Activated naive CD4-positive, alpha-beta T cell treated with anti-CD3 and anti-CD28 coated beads for 36 hours (primary cell): ENCODE measurements at regions not wholly inside any gene's neighbourhood (a gene's known extent, or its start where the extent isn't known, plus 50 kb on each side); places are given as distances from the start of the nearest gene placed in this dataset.
A peak's percentile ranks its signal among the peaks of the same experiment; 100 is the strongest.

Experiments used
- CTCF ChIA-PET: fragments of 350-600 bp; sonication (Branson Sonifier 250); formaldehyde crosslinking; loops from one replicate; lab custom pipeline; 2021; ENCODE audit warnings: antibody characterized with exemption; lab: Charles Lee
- DNase-seq: peaks from one replicate; pipeline ENCODE4 v3.0.0-alpha.2; 2020
- H3K27ac Mint-ChIP-seq: one replicate; pipeline ENCODE4 v1.8.0; 2021; ENCODE audit warnings: mild to moderate bottlenecking, mixed read lengths
- H3K27me3 Mint-ChIP-seq: one replicate; pipeline ENCODE4 v1.8.0; 2021; ENCODE audit warnings: low read depth, mixed read lengths
- H3K36me3 Mint-ChIP-seq: one replicate; pipeline ENCODE4 v1.8.0; 2021; ENCODE audit warnings: low read depth, mixed read lengths
- H3K4me1 Mint-ChIP-seq: one replicate; pipeline ENCODE4 v1.8.0; 2021; ENCODE audit warnings: low read depth, mixed read lengths
- H3K4me3 Mint-ChIP-seq: one replicate; pipeline ENCODE4 v1.8.0; 2021; ENCODE audit warnings: mild to moderate bottlenecking, moderate library complexity, mixed read lengths
- H3K9me3 Mint-ChIP-seq: one replicate; pipeline ENCODE4 v1.8.0; 2021; ENCODE audit warnings: mixed read lengths
- intact Hi-C: fragments of 100-400 bp; cut with micrococcal nuclease; formaldehyde crosslinking; loops from one replicate; pipeline ENCODE4 v1.15.1; 2023

GRCh38 chr14:58813745-58814144 is 176.0 kb downstream of the DACT1 start:
- intact Hi-C loops = no loop called here
- Mint-ChIP-seq H3K27ac (no peak overlapping the region), H3K4me1 (peaks cover 4% of the 10 kb centered on the region), H3K27me3 (no peaks in the 10 kb centered on the region), H3K9me3 (peaks cover 3% of the 10 kb centered on the region), H3K36me3 (no peaks in the 10 kb centered on the region), H3K4me3 (no peak overlapping the region)
- DNase-seq = no peak
- CTCF ChIA-PET = interaction anchor here (0.7 kb wide), 1 partner anchor 170 kb away, joined by 4 read pairs; no protein-coding TSS in a partner anchor

DNA sequence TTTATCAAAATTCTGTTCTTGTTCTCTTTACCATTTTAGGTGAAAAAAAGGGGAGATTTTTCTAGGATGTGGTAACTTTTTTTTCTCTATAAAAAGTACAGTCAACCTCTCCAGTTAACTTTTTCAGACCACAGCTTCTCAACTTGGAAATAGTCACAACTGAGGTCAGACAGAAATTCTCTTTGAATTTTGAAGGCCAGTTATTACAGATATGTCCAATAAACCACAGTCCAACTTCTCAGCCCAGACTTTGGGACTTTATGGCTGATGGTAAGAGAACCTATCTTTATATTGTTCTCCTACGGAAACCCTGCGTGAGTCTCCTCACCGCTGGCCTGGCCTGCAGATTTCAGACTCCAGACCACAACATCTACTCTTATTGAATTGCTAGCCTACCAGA is 176.7 kb downstream of the DACT1 start:
- Mint-ChIP-seq H3K36me3 (no peaks in the 10 kb centered on the region), H3K4me3 (no peak overlapping the region), H3K27ac (no peak overlapping the region), H3K27me3 (no peaks in the 10 kb centered on the region), H3K4me1 (peaks cover 4% of the 10 kb centered on the region), H3K9me3 (peaks cover 1% of the 10 kb centered on the region)
- no peak for DNase-seq
- intact Hi-C loops = no loop called here
- CTCF ChIA-PET = no interaction called here

DNA sequence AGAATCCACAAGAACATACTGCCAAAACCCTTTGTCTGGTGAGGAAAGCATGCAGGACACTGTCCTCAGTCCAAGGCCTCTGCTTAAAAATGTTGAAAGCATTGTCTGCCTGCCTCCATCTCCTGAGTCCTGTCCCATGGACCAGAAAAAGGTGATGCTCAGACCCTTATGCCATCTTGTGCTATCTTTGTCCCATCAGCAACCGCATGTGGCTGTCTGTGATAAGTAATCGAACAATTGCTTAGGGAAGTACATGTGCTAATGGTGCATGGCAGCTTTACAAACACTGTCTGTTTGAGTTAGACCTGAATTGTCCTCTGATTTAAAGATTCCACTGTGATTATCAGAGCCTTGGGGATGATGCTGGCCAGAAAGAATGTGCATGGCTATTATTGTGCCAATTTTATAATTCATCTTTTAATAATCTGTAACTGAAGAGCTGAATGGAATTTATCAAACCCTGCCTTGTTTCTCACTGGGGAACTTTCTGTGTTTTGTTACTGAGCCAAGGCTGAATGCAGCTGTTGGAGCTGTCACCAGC is 177.5 kb downstream of the DACT1 start:
- Mint-ChIP-seq H3K9me3 (no peaks in the 10 kb centered on the region), H3K36me3 (no peaks in the 10 kb centered on the region), H3K27ac (no peak overlapping the region), H3K4me1 (peaks cover 4% of the 10 kb centered on the region), H3K27me3 (no peaks in the 10 kb centered on the region), H3K4me3 (no peak overlapping the region)
- no peak for DNase-seq
- CTCF ChIA-PET = no interaction called here
- intact Hi-C loops = no loop called here

GRCh38 chr14:58815794-58816193 is 178.0 kb downstream of the DACT1 start:
- Mint-ChIP-seq H3K27ac (no peak overlapping the region), H3K36me3 (no peaks in the 10 kb centered on the region), H3K4me3 (no peak overlapping the region), H3K27me3 (no peaks in the 10 kb centered on the region), H3K4me1 (peaks cover 4% of the 10 kb centered on the region), H3K9me3 (no peaks in the 10 kb centered on the region)
- intact Hi-C loops = no loop called here
- CTCF ChIA-PET = interaction anchor here (1.0 kb wide), 1 partner anchor 12 kb away, joined by 3 read pairs; no protein-coding TSS in a partner anchor
- no peak for DNase-seq

DNA sequence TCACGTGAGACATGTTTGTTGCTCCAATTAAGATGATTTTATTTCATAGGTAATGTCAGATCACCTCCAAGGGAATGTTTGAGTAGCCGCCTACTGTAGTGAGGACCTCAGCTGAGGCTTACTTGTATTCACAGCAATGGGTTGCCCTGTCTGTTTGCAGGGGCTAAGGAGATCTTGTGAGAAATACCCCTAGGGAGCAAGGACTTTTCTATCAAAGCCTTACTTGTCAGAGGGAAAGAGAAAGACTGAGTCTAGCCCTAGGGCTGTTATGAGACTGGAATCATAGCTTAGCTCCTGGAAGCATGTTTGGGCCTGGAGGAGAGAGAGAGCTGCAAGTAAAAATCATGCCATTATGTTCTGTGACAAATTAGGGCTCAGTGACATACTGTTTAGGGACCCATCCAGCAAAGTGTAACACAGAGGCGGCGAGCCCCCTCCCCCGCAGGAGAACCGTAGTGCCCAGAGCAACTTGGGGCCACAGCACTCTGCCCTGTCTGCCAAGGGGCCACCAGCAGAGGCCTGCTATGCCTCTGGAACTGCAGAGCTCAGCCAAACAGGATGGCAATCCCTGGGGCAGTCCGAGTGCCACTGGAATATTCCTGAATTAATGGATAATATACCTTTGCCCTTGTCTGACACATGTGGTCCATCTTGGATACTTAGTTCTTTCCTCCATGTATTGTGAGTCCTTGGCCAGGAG is 178.8 kb downstream of the DACT1 start:
- Mint-ChIP-seq H3K27ac (no peak overlapping the region), H3K36me3 (no peaks in the 10 kb centered on the region), H3K4me1 (peaks cover 4% of the 10 kb centered on the region), H3K9me3 (no peaks in the 10 kb centered on the region), H3K27me3 (no peaks in the 10 kb centered on the region), H3K4me3 (no peak overlapping the region)
- intact Hi-C loops = no loop called here
- CTCF ChIA-PET = interaction anchor here (1.0 kb wide), 1 partner anchor 13 kb away, joined by 3 read pairs; no protein-coding TSS in a partner anchor
- DNase-seq = no peak

DNA sequence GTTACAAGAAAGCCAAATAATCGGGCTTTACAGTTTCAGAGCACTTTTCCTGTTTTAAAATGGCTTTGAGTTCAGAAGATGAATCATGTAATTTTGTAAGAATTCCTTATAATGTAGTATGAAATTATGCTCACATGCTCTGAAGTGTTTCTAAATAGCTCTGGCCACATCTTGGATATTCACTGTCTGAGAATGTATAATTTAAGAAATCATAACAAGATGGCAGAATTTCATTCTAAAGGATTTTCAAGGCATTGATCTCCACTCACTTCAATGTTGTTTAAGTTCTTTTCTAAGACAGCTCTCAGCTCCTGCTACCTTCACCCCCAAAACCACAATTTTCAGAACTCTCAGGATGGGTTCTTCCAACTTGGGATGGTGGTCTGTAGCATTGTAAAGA is 180.1 kb downstream of the DACT1 start:
- H3K4me1 Mint-ChIP-seq = no peaks in the 10 kb centered on the region
- DNase-seq = no peak
- CTCF ChIA-PET = interaction anchor here (0.6 kb wide), 1 partner anchor 65 kb away, joined by 3 read pairs; no protein-coding TSS in a partner anchor
- H3K27ac Mint-ChIP-seq = no peak overlapping the region
- no peaks in the 10 kb centered on the region for H3K36me3 Mint-ChIP-seq
- intact Hi-C loops = no loop called here
- no peak overlapping the region for H3K4me3 Mint-ChIP-seq
- H3K27me3 Mint-ChIP-seq = no peaks in the 10 kb centered on the region
- no peaks in the 10 kb centered on the region for H3K9me3 Mint-ChIP-seq

DNA sequence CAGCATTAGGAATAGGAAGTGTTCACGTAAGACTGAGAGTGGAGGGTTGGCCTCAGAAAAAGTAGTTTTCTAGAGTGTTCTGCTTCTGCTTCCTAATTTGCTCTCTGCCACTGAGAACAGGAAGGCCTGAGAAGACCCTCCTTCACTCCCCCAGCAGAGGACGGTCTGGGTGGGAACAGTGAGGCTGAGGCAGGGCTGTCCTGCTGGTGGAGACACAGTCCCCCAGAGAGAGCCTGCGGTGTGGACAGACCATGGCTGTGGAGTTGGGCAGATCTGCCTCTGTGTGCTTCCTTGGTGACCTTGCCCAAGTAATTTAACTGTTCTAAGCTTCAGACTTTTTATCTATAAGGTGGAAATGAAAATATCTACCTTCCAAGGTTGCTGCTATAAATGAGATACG is 182.3 kb downstream of the DACT1 start:
- DNase-seq = no peak
- intact Hi-C loops = no loop called here
- Mint-ChIP-seq H3K4me3 (no peak overlapping the region), H3K27me3 (no peaks in the 10 kb centered on the region), H3K9me3 (no peaks in the 10 kb centered on the region), H3K27ac (peak overlapping the region; percentile 25), H3K4me1 (no peaks in the 10 kb centered on the region), H3K36me3 (no peaks in the 10 kb centered on the region)
- CTCF ChIA-PET = interaction anchor here (0.7 kb wide), 1 partner anchor 454 kb away, joined by 3 read pairs; no protein-coding TSS in a partner anchor

DNA sequence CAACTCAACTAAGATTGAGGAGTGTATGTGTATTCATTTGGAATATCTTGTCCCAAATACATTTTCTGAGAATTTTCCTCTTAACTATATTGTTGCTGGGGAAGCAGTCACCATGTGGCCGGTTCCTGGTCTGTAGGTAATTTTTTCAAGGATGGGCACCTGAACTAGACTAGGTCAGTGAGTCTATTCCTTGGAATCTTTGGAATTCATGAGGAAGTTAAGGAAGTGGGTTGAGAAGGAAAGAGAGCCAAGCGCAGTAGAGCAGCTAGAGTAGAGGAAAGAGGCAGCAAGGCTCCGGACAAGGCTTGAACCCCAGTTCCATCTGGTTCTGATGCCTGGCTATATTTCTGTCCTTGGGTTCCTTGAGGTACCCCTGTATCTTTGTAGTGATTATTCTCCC is 183.7 kb downstream of the DACT1 start:
- H3K36me3 Mint-ChIP-seq = no peaks in the 10 kb centered on the region
- no peaks in the 10 kb centered on the region for H3K27me3 Mint-ChIP-seq
- no peaks in the 10 kb centered on the region for H3K9me3 Mint-ChIP-seq
- no peak overlapping the region for H3K4me3 Mint-ChIP-seq
- no peak overlapping the region for H3K27ac Mint-ChIP-seq
- CTCF ChIA-PET = no interaction called here
- intact Hi-C loops = no loop called here
- no peak for DNase-seq
- H3K4me1 Mint-ChIP-seq = no peaks in the 10 kb centered on the region

DNA sequence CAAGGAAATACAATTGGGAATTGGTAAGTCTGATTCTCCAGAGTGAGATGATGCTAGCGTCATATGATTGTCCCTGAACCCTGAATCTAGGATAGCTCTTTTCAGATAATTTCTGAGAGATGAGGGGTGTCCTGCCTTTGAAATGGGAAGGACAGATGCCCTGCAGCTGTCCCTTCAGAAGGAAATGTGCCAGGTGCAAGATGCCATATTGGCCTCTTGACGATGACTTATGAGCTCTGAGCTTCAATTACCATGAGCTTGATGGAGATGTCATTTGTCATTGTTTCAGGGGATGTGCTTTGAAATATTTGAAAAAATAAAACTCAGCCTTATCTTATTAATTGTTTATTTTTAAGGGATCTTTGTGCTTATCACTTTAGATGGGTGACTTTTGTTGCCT is 185.1 kb downstream of the DACT1 start:
- Mint-ChIP-seq H3K27me3 (no peaks in the 10 kb centered on the region), H3K27ac (no peak overlapping the region), H3K9me3 (peaks cover 2% of the 10 kb centered on the region), H3K36me3 (no peaks in the 10 kb centered on the region), H3K4me3 (no peak overlapping the region), H3K4me1 (no peaks in the 10 kb centered on the region)
- CTCF ChIA-PET = interaction anchor here (0.6 to 1.0 kb wide), 2 partner anchors 46 to 322 kb away, joined by 3 read pairs; no protein-coding TSS in a partner anchor
- DNase-seq = no peak
- intact Hi-C loops = no loop called here

- Mint-ChIP-seq H3K36me3 (no peaks in the 10 kb centered on the region), H3K9me3 (peaks cover 2% of the 10 kb centered on the region), H3K4me3 (no peak overlapping the region), H3K27ac (no peak overlapping the region), H3K27me3 (no peaks in the 10 kb centered on the region), H3K4me1 (no peaks in the 10 kb centered on the region)
- DNase-seq = no peak
- intact Hi-C loops = no loop called here
- CTCF ChIA-PET = interaction anchor here (0.6 to 1.0 kb wide), 2 partner anchors 47 to 322 kb away, joined by 3 read pairs; no protein-coding TSS in a partner anchor
These were observed 185.6 kb downstream of the DACT1 start for GRCh38 chr14:58823312-58823711.

GRCh38 chr14:58824106-58824505 is 186.3 kb downstream of the DACT1 start:
- no peak overlapping the region for H3K27ac Mint-ChIP-seq
- peaks cover 2% of the 10 kb centered on the region for H3K9me3 Mint-ChIP-seq
- DNase-seq = no peak
- CTCF ChIA-PET = no interaction called here
- H3K27me3 Mint-ChIP-seq = no peaks in the 10 kb centered on the region
- no peak overlapping the region for H3K4me3 Mint-ChIP-seq
- intact Hi-C loops = no loop called here
- H3K36me3 Mint-ChIP-seq = no peaks in the 10 kb centered on the region
- no peaks in the 10 kb centered on the region for H3K4me1 Mint-ChIP-seq

- DNase-seq = no peak
- Mint-ChIP-seq H3K4me3 (no peak overlapping the region), H3K9me3 (peaks cover 2% of the 10 kb centered on the region), H3K36me3 (no peaks in the 10 kb centered on the region), H3K27me3 (no peaks in the 10 kb centered on the region), H3K27ac (no peak overlapping the region), H3K4me1 (no peaks in the 10 kb centered on the region)
- intact Hi-C loops = loop anchor here (5.0 kb wide), 1 partner anchor 182 kb away; no protein-coding TSS in a partner anchor
- CTCF ChIA-PET = no interaction called here
These were observed 187.0 kb downstream of the DACT1 start for GRCh38 chr14:58824796-58825195.

DNA sequence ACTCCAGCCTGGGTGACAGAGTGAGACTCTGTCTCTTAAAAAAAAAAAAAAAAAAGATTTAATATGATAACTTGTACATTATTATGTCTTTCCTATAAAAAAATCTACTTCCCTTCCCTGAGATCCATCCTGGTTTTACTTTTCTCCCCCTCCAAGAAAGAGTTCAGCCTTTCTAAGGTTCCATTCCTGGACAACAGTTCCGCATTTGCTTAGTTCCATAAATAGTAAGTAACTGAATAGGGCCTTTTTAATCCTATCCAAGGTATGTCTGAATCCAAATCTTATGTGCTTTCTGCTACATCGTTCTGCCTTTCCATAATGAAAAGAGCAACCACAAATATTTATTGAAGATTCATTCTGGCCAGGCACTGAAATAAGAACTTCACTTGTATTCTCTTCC is 187.8 kb downstream of the DACT1 start:
- Mint-ChIP-seq H3K4me1 (no peaks in the 10 kb centered on the region), H3K9me3 (peaks cover 2% of the 10 kb centered on the region), H3K4me3 (no peak overlapping the region), H3K27me3 (no peaks in the 10 kb centered on the region), H3K27ac (no peak overlapping the region), H3K36me3 (no peaks in the 10 kb centered on the region)
- intact Hi-C loops = loop anchor here (5.0 kb wide), 1 partner anchor 183 kb away; no protein-coding TSS in a partner anchor
- CTCF ChIA-PET = interaction anchor here (0.7 to 3.2 kb wide), 2 partner anchors 14 to 325 kb away, joined by 3 to 17 read pairs; no protein-coding TSS in a partner anchor
- no peak for DNase-seq
